ENCODE measurements at regions not wholly inside any gene's neighbourhood (a gene's known extent, or its start where the extent isn't known, plus 50 kb on each side); places are given as distances from the start of the nearest gene placed in this dataset.
"Not testable (repeated sequence)": the region's sequence is repeated elsewhere in the genome, so short reads cannot be mapped to it uniquely, and the experiment has no call there.

- no peak for DNase-seq
Measured at GRCh38 chr17:33983824-33984574, 271.1 kb upstream of the CCL2 start.

GRCh38 chr17:33986088-33986487, 269.0 kb upstream of the CCL2 start:
- no peak for DNase-seq

GRCh38 chr17:33986566-33986965, 268.5 kb upstream of the CCL2 start:
- DNase-seq: no peak

GRCh38 chr17:33987162-33987561, 267.9 kb upstream of the CCL2 start:
- no peak for DNase-seq

GRCh38 chr17:33989361-33990148, 265.5 kb upstream of the CCL2 start:
- no peak for DNase-seq

GRCh38 chr17:33990943-33991706, 264.0 kb upstream of the CCL2 start:
- no peak for DNase-seq

GRCh38 chr17:33992113-33992512, 263.0 kb upstream of the CCL2 start:
- DNase-seq: no peak

GRCh38 chr17:34000639-34001038, 254.4 kb upstream of the CCL2 start:
- no peak for DNase-seq

GRCh38 chr17:34001246-34001645, 253.8 kb upstream of the CCL2 start:
- no peak for DNase-seq

- no peak for DNase-seq
Measured at GRCh38 chr17:34006126-34006525, 249.0 kb upstream of the CCL2 start.

- DNase-seq: no peak
Measured at GRCh38 chr17:34008125-34008524, 247.0 kb upstream of the CCL2 start.

GRCh38 chr17:34009912-34010311, 245.2 kb upstream of the CCL2 start:
- DNase-seq: no peak

GRCh38 chr17:34010534-34010933, 244.6 kb upstream of the CCL2 start:
- no peak for DNase-seq

- DNase-seq: no peak
Measured at GRCh38 chr17:34011599-34011998, 243.5 kb upstream of the CCL2 start.

- DNase-seq: no peak
Measured at GRCh38 chr17:34012709-34013375, 242.2 kb upstream of the CCL2 start.

GRCh38 chr17:34015253-34015652, 239.8 kb upstream of the CCL2 start:
- DNase-seq: no peak

- no peak for DNase-seq
Measured at GRCh38 chr17:34024386-34024785, 230.7 kb upstream of the CCL2 start.

GRCh38 chr17:34024806-34025551, 230.1 kb upstream of the CCL2 start:
- DNase-seq: no peak

- DNase-seq: not testable (repeated sequence)
Measured at GRCh38 chr17:34030601-34031000, 224.5 kb upstream of the CCL2 start.

- DNase-seq: not testable (repeated sequence)
Measured at GRCh38 chr17:34032305-34032704, 222.8 kb upstream of the CCL2 start.

- not testable (repeated sequence) for DNase-seq
Measured at GRCh38 chr17:34038786-34039185, 216.3 kb upstream of the CCL2 start.

GRCh38 chr17:34039213-34039612, 215.9 kb upstream of the CCL2 start:
- not testable (repeated sequence) for DNase-seq

Measured in CD4-positive, alpha-beta T cell treated with Interferon gamma for 1 hour (primary cell).